KBM-7 (cell line): ENCODE measurements at regions not wholly inside any gene's neighbourhood (a gene's known extent, or its start where the extent isn't known, plus 50 kb on each side); places are given as distances from the start of the nearest gene placed in this dataset.
"Not testable (repeated sequence)": the region's sequence is repeated elsewhere in the genome, so short reads cannot be mapped to it uniquely, and the experiment has no call there.

ENCODE experiments used
- DNase-seq: peaks from one replicate; pipeline ENCODE4 v3.0.0-alpha.2; 2015
- in situ Hi-C: fragments of 300-500 bp; cut with MboI; formaldehyde crosslinking; loops from 2 replicates; pipeline ENCODE4 v1.14.3; 2020; ENCODE audit warnings: low sequenced_read_pairs, low pct_unique_long_range_greater_than_20kb, mixed read lengths

- in situ Hi-C loops = no loop called here
- no peak for DNase-seq
These were observed 291.4 kb downstream of the SH2D4B start for GRCh38 chr10:80829151-80829550.

GRCh38 chr10:80829562-80829961 lies 291.9 kb downstream of the SH2D4B start:
- no peak for DNase-seq
- in situ Hi-C loops = no loop called here

- DNase-seq, in situ Hi-C loops: not testable (repeated sequence)
These were observed 295.0 kb downstream of the SH2D4B start for GRCh38 chr10:80832693-80833092.

- in situ Hi-C loops = no loop called here
- DNase-seq = no peak
These were observed 317.8 kb downstream of the SH2D4B start for GRCh38 chr10:80855348-80855971.

GRCh38 chr10:80856186-80856585 lies 318.5 kb downstream of the SH2D4B start:
- DNase-seq = no peak
- in situ Hi-C loops = no loop called here

- DNase-seq, in situ Hi-C loops: not testable (repeated sequence)
These were observed 321.6 kb downstream of the SH2D4B start for GRCh38 chr10:80859279-80859678.

GRCh38 chr10:80860719-80861118 lies 323.0 kb downstream of the SH2D4B start:
- DNase-seq = no peak
- in situ Hi-C loops = no loop called here

- DNase-seq = no peak
- in situ Hi-C loops = no loop called here
These were observed 324.2 kb downstream of the SH2D4B start for GRCh38 chr10:80861882-80862281.

GRCh38 chr10:80870282-80870681 lies 332.6 kb downstream of the SH2D4B start:
- in situ Hi-C loops = no loop called here
- no peak for DNase-seq

GRCh38 chr10:80871083-80871482 lies 333.4 kb downstream of the SH2D4B start:
- no peak for DNase-seq
- in situ Hi-C loops = no loop called here

- in situ Hi-C loops = no loop called here
- no peak for DNase-seq
These were observed 340.6 kb downstream of the SH2D4B start for GRCh38 chr10:80878330-80878729.

- no peak for DNase-seq
- in situ Hi-C loops = no loop called here
These were observed 352.4 kb downstream of the SH2D4B start for GRCh38 chr10:80890146-80890545.

- in situ Hi-C loops = no loop called here
- no peak for DNase-seq
These were observed 355.6 kb downstream of the SH2D4B start for GRCh38 chr10:80893256-80893655.

GRCh38 chr10:80894311-80894791 lies 356.6 kb downstream of the SH2D4B start:
- in situ Hi-C loops = no loop called here
- no peak for DNase-seq

- no peak for DNase-seq
- in situ Hi-C loops = no loop called here
These were observed 357.2 kb downstream of the SH2D4B start for GRCh38 chr10:80894797-80895467.

GRCh38 chr10:80896076-80896475 lies 358.4 kb downstream of the SH2D4B start:
- DNase-seq = no peak
- in situ Hi-C loops = no loop called here

GRCh38 chr10:80896959-80897358 lies 359.3 kb downstream of the SH2D4B start:
- in situ Hi-C loops = no loop called here
- no peak for DNase-seq

GRCh38 chr10:80900661-80901060 lies 363.0 kb downstream of the SH2D4B start:
- in situ Hi-C loops = no loop called here
- no peak for DNase-seq

GRCh38 chr10:80908611-80909010 lies 370.9 kb downstream of the SH2D4B start:
- DNase-seq = no peak
- in situ Hi-C loops = no loop called here

GRCh38 chr10:80909254-80909653 lies 371.6 kb downstream of the SH2D4B start:
- in situ Hi-C loops = no loop called here
- DNase-seq = no peak

- DNase-seq = no peak
- in situ Hi-C loops = no loop called here
These were observed 379.9 kb downstream of the SH2D4B start for GRCh38 chr10:80917636-80918035.
